ENCODE measurements at regions not wholly inside any gene's neighbourhood (a gene's known extent, or its start where the extent isn't known, plus 50 kb on each side); places are given as distances from the start of the nearest gene placed in this dataset.

GRCh38 chr12:13839365-13840336 lies 141.8 kb downstream of the GRIN2B start (continued):
- TF ChIP-seq, protein P1, sequence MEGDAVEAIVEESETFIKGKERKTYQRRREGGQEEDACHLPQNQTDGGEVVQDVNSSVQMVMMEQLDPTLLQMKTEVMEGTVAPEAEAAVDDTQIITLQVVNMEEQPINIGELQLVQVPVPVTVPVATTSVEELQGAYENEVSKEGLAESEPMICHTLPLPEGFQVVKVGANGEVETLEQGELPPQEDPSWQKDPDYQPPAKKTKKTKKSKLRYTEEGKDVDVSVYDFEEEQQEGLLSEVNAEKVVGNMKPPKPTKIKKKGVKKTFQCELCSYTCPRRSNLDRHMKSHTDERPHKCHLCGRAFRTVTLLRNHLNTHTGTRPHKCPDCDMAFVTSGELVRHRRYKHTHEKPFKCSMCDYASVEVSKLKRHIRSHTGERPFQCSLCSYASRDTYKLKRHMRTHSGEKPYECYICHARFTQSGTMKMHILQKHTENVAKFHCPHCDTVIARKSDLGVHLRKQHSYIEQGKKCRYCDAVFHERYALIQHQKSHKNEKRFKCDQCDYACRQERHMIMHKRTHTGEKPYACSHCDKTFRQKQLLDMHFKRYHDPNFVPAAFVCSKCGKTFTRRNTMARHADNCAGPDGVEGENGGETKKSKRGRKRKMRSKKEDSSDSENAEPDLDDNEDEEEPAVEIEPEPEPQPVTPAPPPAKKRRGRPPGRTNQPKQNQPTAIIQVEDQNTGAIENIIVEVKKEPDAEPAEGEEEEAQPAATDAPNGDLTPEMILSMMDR (IDR thresholded peaks at IDR 0.05): no peak

DNA sequence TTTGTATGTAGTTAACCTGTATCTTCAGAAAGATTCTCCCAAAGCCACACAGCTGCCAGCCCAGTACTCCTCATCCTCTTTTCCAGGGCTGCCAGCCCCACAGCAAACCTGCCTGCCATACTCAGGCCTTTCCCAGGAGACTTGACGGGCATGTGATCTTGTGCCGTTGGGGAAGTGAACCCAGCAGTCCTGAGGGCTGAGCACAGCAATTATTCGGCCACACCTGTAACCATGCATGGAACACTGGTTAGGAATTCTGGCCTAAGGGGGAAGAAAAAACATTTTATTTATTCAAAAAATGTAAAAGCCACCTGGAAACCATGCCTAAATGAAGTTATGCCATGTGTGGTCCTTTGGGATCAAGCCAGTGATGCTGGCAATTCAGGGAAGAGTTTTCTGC lies 145.3 kb downstream of the GRIN2B start:
- Histone ChIP-seq H2AFZ (ENCODE audit: low read depth) (no peak overlapping the region), H3K9me2 (no peaks in the 10 kb centered on the region), H4K20me1 (ENCODE audit: insufficient read depth) (no peaks in the 10 kb centered on the region), H3K27me3 (ENCODE audit: insufficient read depth) (no peaks in the 10 kb centered on the region), H3K9ac (no peak overlapping the region), H3K4me2 (no peak overlapping the region), H3F3A (replicated peaks; ENCODE audit: insufficient read depth) (no peaks in the 10 kb centered on the region), H3K9me3 (no peaks in the 10 kb centered on the region), H3K4me3 (ENCODE audit: low read depth in 2 of 2, low read length in 1 of 2) (no peak overlapping the region), H3K79me2 (ENCODE audit: insufficient read depth) (no peaks in the 10 kb centered on the region), H3K4me1 (ENCODE audit: control insufficient read depth in 1 of 2, insufficient read depth in 2 of 2, low read depth in 1 of 2, low read length in 1 of 2) (no peaks in the 10 kb centered on the region), H3K27ac (ENCODE audit: low read depth in 2 of 2, low read length in 1 of 2) (no peak overlapping the region), H3K36me3 (replicated peaks in 1 of 2; ENCODE audit: control insufficient read depth in 1 of 2, insufficient read depth in 2 of 2, low read length in 1 of 2) (no peaks in the 10 kb centered on the region)
- CTCF ChIA-PET: interaction anchor here (1.5 kb wide), 1 partner anchor 8 kb away, joined by 3 read pairs; no protein-coding TSS in a partner anchor
- no peak for TF ChIP-seq GATA2 (CRISPR knock-in tag; IDR thresholded peaks at IDR 0.05)
- no peak for DNase-seq
- WGBS (ENCODE audit: low lambda C conversion rate): 14% methylated on average over 3 of the region's 3 CpGs
- POLR2A ChIA-PET: no interaction called here

GRCh38 chr12:13835652-13836051 lies 145.8 kb downstream of the GRIN2B start:
- CTCF ChIA-PET: interaction anchor here (1.5 kb wide), 1 partner anchor 9 kb away, joined by 3 read pairs; no protein-coding TSS in a partner anchor
- no peak for TF ChIP-seq RAD21 (IDR thresholded peaks at IDR 0.05; ENCODE audit: low read length)
- TF ChIP-seq POLR2AphosphoS5 (IDR thresholded peaks at IDR 0.05; ENCODE audit: low read depth, low read length): no peak
- TF ChIP-seq EZH2phosphoT487 (IDR thresholded peaks at IDR 0.05; ENCODE audit: borderline replicate concordance, low read depth): no peak
- no peak for TF ChIP-seq MEF2A (IDR thresholded peaks at IDR 0.05; ENCODE audit: borderline replicate concordance, low read depth)
- no peak for TF ChIP-seq EP300 (IDR thresholded peaks at IDR 0.05; ENCODE audit: borderline replicate concordance in 1 of 2, low read depth in 1 of 2, low read length in 1 of 2)
- TF ChIP-seq YY1 (IDR thresholded peaks at IDR 0.05; ENCODE audit: low read depth): no peak
- TF ChIP-seq RXRA (IDR thresholded peaks at IDR 0.05; ENCODE audit: borderline replicate concordance, low read depth): no peak
- no peak for TF ChIP-seq MAX (IDR thresholded peaks at IDR 0.05; ENCODE audit: low read depth)
- no peak for TF ChIP-seq RCOR1 (IDR thresholded peaks at IDR 0.05; ENCODE audit: low read length)
- TF ChIP-seq, protein P1 (IDR thresholded peaks at IDR 0.05): no peak
- TF ChIP-seq TAF1 (IDR thresholded peaks at IDR 0.05; ENCODE audit: borderline replicate concordance, low read depth, low read length): no peak
- Histone ChIP-seq H3K4me1 (ENCODE audit: control insufficient read depth in 1 of 2, insufficient read depth in 2 of 2, low read depth in 1 of 2, low read length in 1 of 2) (no peaks in the 10 kb centered on the region), H3K4me2 (no peak overlapping the region), H3K9me2 (no peaks in the 10 kb centered on the region), H3K27ac (ENCODE audit: low read depth in 2 of 2, low read length in 1 of 2) (no peak overlapping the region), H3K4me3 (ENCODE audit: low read depth in 2 of 2, low read length in 1 of 2) (no peak overlapping the region), H3K9ac (no peak overlapping the region), H3F3A (replicated peaks; ENCODE audit: insufficient read depth) (no peaks in the 10 kb centered on the region), H3K27me3 (ENCODE audit: insufficient read depth) (no peaks in the 10 kb centered on the region), H4K20me1 (ENCODE audit: insufficient read depth) (no peaks in the 10 kb centered on the region), H3K9me3 (no peaks in the 10 kb centered on the region), H3K36me3 (replicated peaks in 1 of 2; ENCODE audit: control insufficient read depth in 1 of 2, insufficient read depth in 2 of 2, low read length in 1 of 2) (no peaks in the 10 kb centered on the region), H2AFZ (ENCODE audit: low read depth) (no peak overlapping the region), H3K79me2 (ENCODE audit: insufficient read depth) (no peaks in the 10 kb centered on the region)
- WGBS (ENCODE audit: low lambda C conversion rate): 43% methylated on average over 1 of the region's 1 CpG
- no peak for DNase-seq
- POLR2A ChIA-PET: no interaction called here

All from SK-N-SH (cell line).